H1 (cell line): ENCODE measurements at regions not wholly inside any gene's neighbourhood (a gene's known extent, or its start where the extent isn't known, plus 50 kb on each side); places are given as distances from the start of the nearest gene placed in this dataset.

Experiments
- CTCF ChIA-PET: fragments of 300-600 bp; sonication (Branson Sonifier 250); formaldehyde crosslinking; loops from one replicate; lab custom pipeline; 2021; ENCODE audit not compliant: partially characterized antibody; lab: Charles Lee
- POLR2A ChIA-PET: fragments of 300-600 bp; sonication (Branson Sonifier 250); formaldehyde crosslinking; loops from one replicate; lab custom pipeline; 2021; ENCODE audit warnings: inconsistent platforms; ENCODE audit not compliant: partially characterized antibody; lab: Charles Lee
- DNase-seq, 2 experiments: peaks; one replicate each; pipeline versions ENCODE4 v3.0.0 to v3.0.0-alpha.2; 2010 to 2022; ENCODE audit warnings: low spot score in 2 of 2, low read depth in 1 of 2, mixed read lengths in 1 of 2
- FAIRE-seq: peaks from 2 replicates; lab custom pipeline; 2011; peaks lifted over from hg19 to GRCh38; lab: Jason Lieb, UNC
- H2AFZ ChIP-seq: 2 replicates; pipeline ENCODE4 v1.8.1; 2012; ENCODE audit warnings: low read length, inconsistent platforms
- H2AK5ac ChIP-seq: 2 replicates; pipeline ENCODE4 v1.6.1; 2013; ENCODE audit warnings: low read depth, low read length
- H2BK120ac ChIP-seq: replicated peaks from 2 replicates; pipeline ENCODE3; 2013; ENCODE audit warnings: low read depth, low read length, inconsistent platforms
- H2BK12ac ChIP-seq: 2 replicates; pipeline ENCODE4 v1.6.1; 2013; ENCODE audit warnings: low read depth, low read length
- H2BK15ac ChIP-seq: 2 replicates; pipeline ENCODE4 v1.6.1; 2013; ENCODE audit warnings: low read length
- H2BK20ac ChIP-seq: 2 replicates; pipeline ENCODE4 v1.6.1; 2013; ENCODE audit warnings: low read length
- H2BK5ac ChIP-seq: 2 replicates; pipeline ENCODE4 v1.6.1; 2013; ENCODE audit warnings: low read depth, low read length
- H3K14ac ChIP-seq: 2 replicates; pipeline ENCODE4 v1.6.1; 2013; ENCODE audit warnings: inconsistent platforms; ENCODE audit not compliant: insufficient read length
- H3K18ac ChIP-seq: 2 replicates; pipeline ENCODE4 v1.6.1; 2013; ENCODE audit warnings: low read length; ENCODE audit errors: extremely low read depth
- H3K23ac ChIP-seq: 2 replicates; pipeline ENCODE4 v1.6.1; 2013; ENCODE audit warnings: inconsistent platforms; ENCODE audit not compliant: insufficient read length
- H3K23me2 ChIP-seq: 2 replicates; pipeline ENCODE4 v1.6.1; 2013; ENCODE audit warnings: low read depth, low read length
- H3K27ac ChIP-seq: 2 replicates; pipeline ENCODE4 v1.6.1; 2011; ENCODE audit warnings: low read depth, low read length, inconsistent platforms
- H3K27me3 ChIP-seq, 4 experiments: replicated peaks in 1 of 4; 1 replicate in 1 of 4; 2 replicates in 3 of 4; pipeline versions ENCODE4 v1.6.1 to v1.8.1; 2011 to 2013; ENCODE audit warnings: low read length in 3 of 4, mild to moderate bottlenecking in 3 of 4, inconsistent platforms in 2 of 4, mixed read lengths in 2 of 4, moderate library complexity in 1 of 4; ENCODE audit not compliant: control insufficient read depth in 3 of 4, insufficient read depth in 3 of 4; ENCODE audit errors: extremely low read depth in 1 of 4
- H3K36me3 ChIP-seq, 4 experiments: 2 replicates each; pipeline versions ENCODE4 v1.6.1 to v1.8.1; 2011 to 2013; ENCODE audit warnings: mild to moderate bottlenecking in 4 of 4, low read length in 3 of 4, moderate library complexity in 2 of 4, control low read depth in 1 of 4, inconsistent platforms in 1 of 4; ENCODE audit not compliant: insufficient read depth in 4 of 4, control insufficient read depth in 2 of 4
- H3K4ac ChIP-seq: replicated peaks from 2 replicates; pipeline ENCODE3; 2013; ENCODE audit warnings: low read length, low read depth, mixed read lengths, inconsistent platforms; ENCODE audit not compliant: insufficient read length
- H3K4me1 ChIP-seq, 4 experiments: replicated peaks in 1 of 4; 1 replicate in 1 of 4; 2 replicates in 3 of 4; pipeline versions ENCODE4 v1.6.1 to v1.8.1; 2011 to 2013; ENCODE audit warnings: low read length in 3 of 4, inconsistent platforms in 2 of 4, mixed read lengths in 1 of 4; ENCODE audit not compliant: insufficient read depth in 4 of 4, control insufficient read depth in 3 of 4
- H3K4me2 ChIP-seq, 2 experiments: 2 replicates each; pipeline versions ENCODE4 v1.6.1 to v1.8.1; 2011 to 2013; ENCODE audit warnings: low read depth in 2 of 2, low read length in 2 of 2, control low read depth in 1 of 2, inconsistent platforms in 1 of 2, mild to moderate bottlenecking in 1 of 2; ENCODE audit not compliant: insufficient read depth in 1 of 2
- H3K4me3 ChIP-seq, 4 experiments: fragments of 200-600, 300-600 bp in 1 of 4; sonication (generic), shearing (Covaris generic), sonication (Bioruptor Twin) in 1 of 4; 2 replicates each; pipeline versions ENCODE4 v1.5.1 to v1.8.1; 2011 to 2016; ENCODE audit warnings: low read length in 4 of 4, low read depth in 3 of 4, control low read depth in 2 of 4, inconsistent platforms in 2 of 4, mild to moderate bottlenecking in 2 of 4, mixed read lengths in 1 of 4, moderate library complexity in 1 of 4; ENCODE audit not compliant: insufficient read depth in 2 of 4; ENCODE audit errors: extremely low read depth in 1 of 4
- H3K56ac ChIP-seq: replicated peaks from 2 replicates; pipeline ENCODE3; 2013; ENCODE audit warnings: low read depth, mild to moderate bottlenecking, mixed read lengths, low read length, inconsistent platforms; ENCODE audit not compliant: insufficient read length
- H3K79me1 ChIP-seq: 2 replicates; pipeline ENCODE4 v1.6.1; 2013; ENCODE audit warnings: low read depth, low read length, control low read depth
- H3K79me2 ChIP-seq, 2 experiments: 2 replicates each; pipeline versions ENCODE4 v1.6.1 to v1.8.1; 2012 to 2013; ENCODE audit warnings: low read length in 2 of 2, mild to moderate bottlenecking in 2 of 2, inconsistent platforms in 1 of 2; ENCODE audit not compliant: insufficient read depth in 2 of 2, control insufficient read depth in 1 of 2
- H3K9ac ChIP-seq, 4 experiments: replicated peaks in 1 of 4; 1 replicate in 1 of 4; 2 replicates in 3 of 4; pipeline versions ENCODE4 v1.6.1 to v1.8.1; 2011 to 2013; ENCODE audit warnings: low read depth in 3 of 4, low read length in 3 of 4, control low read depth in 2 of 4, mild to moderate bottlenecking in 2 of 4, moderate library complexity in 2 of 4, inconsistent platforms in 1 of 4; ENCODE audit errors: extremely low read depth in 1 of 4
- H3K9me3 ChIP-seq, 2 experiments: 2 replicates each; pipeline versions ENCODE4 v1.6.1 to v1.8.1; 2012 to 2013; ENCODE audit warnings: mild to moderate bottlenecking in 2 of 2, moderate library complexity in 2 of 2, control low read depth in 1 of 2, inconsistent platforms in 1 of 2, low read depth in 1 of 2, low read length in 1 of 2, mixed read lengths in 1 of 2; ENCODE audit not compliant: insufficient read depth in 2 of 2
- H4K20me1 ChIP-seq, 2 experiments: replicated peaks in 1 of 2; 2 replicates each; pipeline versions ENCODE3 to v1.8.1; 2011 to 2013; ENCODE audit warnings: inconsistent platforms in 2 of 2, low read length in 2 of 2, mild to moderate bottlenecking in 1 of 2; ENCODE audit not compliant: insufficient read depth in 2 of 2, control insufficient read depth in 1 of 2
- H4K5ac ChIP-seq: 2 replicates; pipeline ENCODE4 v1.6.1; 2013; ENCODE audit warnings: low read length, low read depth, mixed read lengths, inconsistent platforms; ENCODE audit not compliant: insufficient read length
- H4K8ac ChIP-seq: 2 replicates; pipeline ENCODE4 v1.8.0; 2013; ENCODE audit warnings: mild to moderate bottlenecking, moderate library complexity, low read length, inconsistent platforms; ENCODE audit not compliant: insufficient read depth; ENCODE audit errors: extremely low read depth
- H4K91ac ChIP-seq: replicated peaks from 2 replicates; pipeline ENCODE3; 2013; ENCODE audit warnings: low read length, mixed read lengths, inconsistent platforms; ENCODE audit not compliant: insufficient read length
- BRCA1 ChIP-seq: IDR thresholded peaks from 2 replicates; pipeline ENCODE4 v1.6.1; 2012; ENCODE audit warnings: low read depth, low read length, improper control_type of control experiment
- CREB1 ChIP-seq: IDR thresholded peaks from 2 replicates; pipeline ENCODE4 v1.6.1; 2012; ENCODE audit warnings: inconsistent platforms
- CTCF ChIP-seq, 3 experiments: IDR thresholded peaks; 1 replicate in 2 of 3; 2 replicates in 1 of 3; pipeline versions ENCODE4 v1.5.1 to v1.6.1; 2011; ENCODE audit warnings: low read length in 3 of 3, mild to moderate bottlenecking in 3 of 3, inconsistent platforms in 2 of 3, low read depth in 1 of 3, moderate library complexity in 1 of 3; ENCODE audit not compliant: insufficient read depth in 1 of 3; ENCODE audit errors: control extremely low read depth in 1 of 3
- HDAC6 ChIP-seq: IDR thresholded peaks from one replicate; pipeline ENCODE4 v1.7.1; 2012; ENCODE audit warnings: low read depth, mild to moderate bottlenecking, inconsistent platforms, low read length, moderate library complexity
- KDM4A ChIP-seq: IDR thresholded peaks from one replicate; pipeline ENCODE4 v1.7.1; 2012; ENCODE audit warnings: low read depth, mild to moderate bottlenecking, moderate library complexity, low read length, inconsistent platforms; ENCODE audit not compliant: severe bottlenecking
- MAFK ChIP-seq: IDR thresholded peaks from 2 replicates; pipeline ENCODE4 v1.6.1; 2012; ENCODE audit warnings: low read depth, mild to moderate bottlenecking, improper control_type of control experiment, low read length
- NANOG ChIP-seq: IDR thresholded peaks from 2 replicates; pipeline ENCODE4 v1.6.1; 2011; ENCODE audit warnings: low read length, low read depth, mild to moderate bottlenecking, inconsistent platforms; ENCODE audit not compliant: insufficient read depth, poor library complexity, severe bottlenecking
- PHF8 ChIP-seq: fragments of 200-600 bp; sonication (generic); conservative IDR thresholded peaks from 2 replicates; pipeline ENCODE4 v1.7.1; 2012; ENCODE audit warnings: low read depth, mild to moderate bottlenecking, inconsistent platforms, low read length, moderate library complexity
- POLR2A ChIP-seq, 2 experiments: IDR thresholded peaks; 1 replicate in 1 of 2; 2 replicates in 1 of 2; pipeline ENCODE4 v1.6.1; 2011; ENCODE audit warnings: low read depth in 2 of 2, low read length in 2 of 2, mild to moderate bottlenecking in 2 of 2; ENCODE audit errors: control extremely low read depth in 1 of 2
- POU5F1 ChIP-seq: IDR thresholded peaks from 2 replicates; pipeline ENCODE4 v1.6.1; 2011; ENCODE audit warnings: low read depth, mild to moderate bottlenecking, low read length, moderate library complexity
- RXRA ChIP-seq: IDR thresholded peaks from 2 replicates; pipeline ENCODE4 v1.6.1; 2011; ENCODE audit warnings: low read depth, mild to moderate bottlenecking, low read length, moderate library complexity; ENCODE audit not compliant: insufficient read depth
- SAP30 ChIP-seq: fragments of 300-600 bp; sonication (generic); IDR thresholded peaks from 2 replicates; pipeline ENCODE4 v1.7.1; 2012; ENCODE audit warnings: low read length, moderate library complexity, mild to moderate bottlenecking, inconsistent platforms; ENCODE audit not compliant: insufficient read depth, insufficient replicate concordance
- YY1 ChIP-seq: IDR thresholded peaks from 2 replicates; pipeline ENCODE4 v1.6.1; 2011; ENCODE audit warnings: low read depth, mild to moderate bottlenecking, low read length
- WGBS, 2 experiments: shearing (Covaris generic) in 1 of 2; methylation state at CpG; one replicate each; pipeline versions ENCODE4 v1.1.6 to v1.1.7; 2013 to 2015; ENCODE audit warnings: low lambda C conversion rate in 2 of 2, mixed read lengths in 2 of 2, inconsistent platforms in 1 of 2, low coverage in 1 of 2, missing lambda C conversion rate in 1 of 2; ENCODE audit not compliant: insufficient replicate concordance in 2 of 2, insufficient coverage in 1 of 2, insufficient read length in 1 of 2; ENCODE audit errors: extremely low coverage in 1 of 2, missing lambda C conversion rate in 1 of 2; 5-methylcytosine and 5-hydroxymethylcytosine counted together

GRCh38 chr2:8337321-8337720 lies 344.5 kb upstream of the ID2 start:
- FAIRE-seq (no peak), DNase-seq (no peak)
- Histone ChIP-seq H2AK5ac (no peak overlapping the region), H3K23ac (no peak overlapping the region), H3K36me3 (no peaks in the 10 kb centered on the region), H3K27ac (no peak overlapping the region), H3K79me1 (no peaks in the 10 kb centered on the region), H3K4me1 (no peaks in the 10 kb centered on the region), H4K5ac (no peak overlapping the region), H3K27me3 (no peaks in the 10 kb centered on the region), H2BK20ac (no peak overlapping the region), H2AFZ (no peak overlapping the region), H3K4ac (no peak overlapping the region), H2BK12ac (no peak overlapping the region), H3K56ac (no peak overlapping the region), H4K20me1 (no peaks in the 10 kb centered on the region), H3K23me2 (no peaks in the 10 kb centered on the region), H3K9me3 (peaks cover 0 to 3% of the 10 kb centered on the region in 2 experiments; a peak in 1 of 4 replicates), H2BK120ac (no peak overlapping the region), H3K4me3 (no peak overlapping the region), H3K9ac (no peak overlapping the region), H3K18ac (no peak overlapping the region), H2BK5ac (no peak overlapping the region), H3K79me2 (no peaks in the 10 kb centered on the region), H3K4me2 (no peak overlapping the region), H3K14ac (no peak overlapping the region), H4K91ac (no peak overlapping the region), H4K8ac (no peak overlapping the region), H2BK15ac (no peak overlapping the region)
- WGBS, 2 experiments, result 96% methylated on average over 4 of the region's 4 CpGs; no CpG with 5 or more reads in 1 of the 2 experiments
- ChIA-PET CTCF (interaction anchor here (0.6 to 0.7 kb wide), 2 partner anchors 14 to 52 kb away, joined by 3 read pairs; no protein-coding TSS in a partner anchor), POLR2A (no interaction called here)
- TF ChIP-seq MAFK (no peak), SAP30 (no peak), HDAC6 (no peak), YY1 (no peak), POLR2A (IDR thresholded peaks at IDR 0.05; ENCODE audit: control extremely low read depth in 1 of 2, low read depth in 2 of 2, low read length in 2 of 2) (no peak), KDM4A (no peak), BRCA1 (no peak), POU5F1 (no peak), PHF8 (no peak), RXRA (no peak), CTCF (IDR thresholded peaks at IDR 0.05; ENCODE audit: control extremely low read depth in 1 of 3, insufficient read depth in 1 of 3, low read depth in 1 of 3, low read length in 3 of 3) (no peak), NANOG (no peak), CREB1 (no peak)
